B cell (primary cell): ENCODE measurements at regions not wholly inside any gene's neighbourhood (a gene's known extent, or its start where the extent isn't known, plus 50 kb on each side); places are given as distances from the start of the nearest gene placed in this dataset.

Experiments used
- EZH2 ChIP-seq: IDR thresholded peaks from 2 replicates; pipeline ENCODE4 v1.6.1; 2012; ENCODE audit warnings: borderline replicate concordance, low read depth, mild to moderate bottlenecking, moderate library complexity, low read length; ENCODE audit not compliant: insufficient read depth, poor library complexity, severe bottlenecking
- TF ChIP-seq, protein P1 (sequence below): fragments of 200-600 bp; IDR thresholded peaks from one replicate; pipeline ENCODE4 v1.8.0; 2022; ENCODE audit warnings: antibody characterized with exemption, mild to moderate bottlenecking

- TF ChIP-seq, protein P1, sequence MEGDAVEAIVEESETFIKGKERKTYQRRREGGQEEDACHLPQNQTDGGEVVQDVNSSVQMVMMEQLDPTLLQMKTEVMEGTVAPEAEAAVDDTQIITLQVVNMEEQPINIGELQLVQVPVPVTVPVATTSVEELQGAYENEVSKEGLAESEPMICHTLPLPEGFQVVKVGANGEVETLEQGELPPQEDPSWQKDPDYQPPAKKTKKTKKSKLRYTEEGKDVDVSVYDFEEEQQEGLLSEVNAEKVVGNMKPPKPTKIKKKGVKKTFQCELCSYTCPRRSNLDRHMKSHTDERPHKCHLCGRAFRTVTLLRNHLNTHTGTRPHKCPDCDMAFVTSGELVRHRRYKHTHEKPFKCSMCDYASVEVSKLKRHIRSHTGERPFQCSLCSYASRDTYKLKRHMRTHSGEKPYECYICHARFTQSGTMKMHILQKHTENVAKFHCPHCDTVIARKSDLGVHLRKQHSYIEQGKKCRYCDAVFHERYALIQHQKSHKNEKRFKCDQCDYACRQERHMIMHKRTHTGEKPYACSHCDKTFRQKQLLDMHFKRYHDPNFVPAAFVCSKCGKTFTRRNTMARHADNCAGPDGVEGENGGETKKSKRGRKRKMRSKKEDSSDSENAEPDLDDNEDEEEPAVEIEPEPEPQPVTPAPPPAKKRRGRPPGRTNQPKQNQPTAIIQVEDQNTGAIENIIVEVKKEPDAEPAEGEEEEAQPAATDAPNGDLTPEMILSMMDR: no peak
- TF ChIP-seq EZH2: no peak
Observed at GRCh38 chr4:89173336-89174090, 62.2 kb downstream of the TIGD2 start.
